HepG2 (cell line): ENCODE measurements at regions not wholly inside any gene's neighbourhood (a gene's known extent, or its start where the extent isn't known, plus 50 kb on each side); places are given as distances from the start of the nearest gene placed in this dataset.

Source experiments
- GLI4 ChIP-seq: sonication (generic); formaldehyde crosslinking; IDR thresholded peaks from 2 replicates; pipeline ENCODE4 v1.5.1; 2020; ENCODE audit warnings: missing genetic modification reagents, mild to moderate bottlenecking, moderate library complexity, borderline replicate concordance
- GPN1 ChIP-seq: sonication (generic); formaldehyde crosslinking; IDR thresholded peaks from 2 replicates; pipeline ENCODE4 v1.5.1; 2020; ENCODE audit warnings: missing genetic modification reagents, borderline replicate concordance
- MBD4 ChIP-seq: IDR thresholded peaks from 2 replicates; pipeline ENCODE4 v1.6.1; 2012; ENCODE audit warnings: low read length, inconsistent platforms, borderline replicate concordance
- MLLT10 ChIP-seq: sonication (generic); formaldehyde crosslinking; IDR thresholded peaks from 2 replicates; pipeline ENCODE4 v1.4.0; 2020; ENCODE audit warnings: missing genetic modification reagents
- MTERF4 ChIP-seq: sonication (generic); formaldehyde crosslinking; IDR thresholded peaks from 2 replicates; pipeline ENCODE4 v1.8.0; 2023; ENCODE audit warnings: mild to moderate bottlenecking, missing genetic modification reagents
- MXD3 ChIP-seq: IDR thresholded peaks from 2 replicates; pipeline ENCODE4 v1.6.1; 2016; ENCODE audit warnings: mild to moderate bottlenecking, missing biosample characterization, missing genetic modification reagents
- NONO ChIP-seq, 2 experiments: fragments of 450-650 bp in 1 of 2; sonication (generic) in 1 of 2; formaldehyde crosslinking in 1 of 2; IDR thresholded peaks in 1 of 2; conservative IDR thresholded peaks in 1 of 2; 2 replicates each; pipeline versions ENCODE4 v1.6.1 to v1.8.0; 2017 to 2022; ENCODE audit warnings: mild to moderate bottlenecking in 1 of 2, missing genetic modification reagents in 1 of 2, moderate library complexity in 1 of 2
- PREB ChIP-seq: sonication (generic); formaldehyde crosslinking; IDR thresholded peaks from 2 replicates; pipeline ENCODE4 v1.4.0; 2020; ENCODE audit warnings: missing genetic modification reagents
- REL ChIP-seq: sonication (generic); formaldehyde crosslinking; conservative IDR thresholded peaks from 2 replicates; pipeline ENCODE4 v1.8.0; 2022; ENCODE audit warnings: mild to moderate bottlenecking, missing genetic modification reagents, moderate library complexity
- TIGD3 ChIP-seq: sonication (generic); formaldehyde crosslinking; IDR thresholded peaks from 2 replicates; pipeline ENCODE4 v1.5.1; 2020; ENCODE audit warnings: mild to moderate bottlenecking, missing genetic modification reagents, borderline replicate concordance
- U2AF2 ChIP-seq: fragments of 200-400 bp; formaldehyde crosslinking; IDR thresholded peaks from 2 replicates; pipeline ENCODE4 v1.6.1; 2017; ENCODE audit warnings: low read depth, mild to moderate bottlenecking, low read length
- UBTF ChIP-seq: sonication (generic); formaldehyde crosslinking; IDR thresholded peaks from 2 replicates; pipeline ENCODE4 v1.4.0; 2020; ENCODE audit warnings: mild to moderate bottlenecking, missing genetic modification reagents
- ZNF12 ChIP-seq: sonication (generic); formaldehyde crosslinking; IDR thresholded peaks from 2 replicates; pipeline ENCODE4 v1.5.0; 2020; ENCODE audit warnings: missing genetic modification reagents

- TF ChIP-seq MTERF4 (CRISPR knock-in tag) (no peak), MLLT10 (no peak), NONO (IDR thresholded peaks at IDR 0.05) (no peak), NONO (CRISPR knock-in tag; conservative IDR thresholded peaks at IDR 0.05) (no peak), TIGD3 (no peak), REL (CRISPR knock-in tag) (no peak), ZNF12 (no peak), U2AF2 (no peak), GPN1 (CRISPR knock-in tag) (no peak), MBD4 (no peak), MXD3 (CRISPR knock-in tag) (no peak), UBTF (CRISPR knock-in tag) (no peak), PREB (CRISPR knock-in tag) (no peak), GLI4 (CRISPR knock-in tag) (no peak)
Measured at GRCh38 chr5:54619731-54620130, 102.2 kb downstream of the SNX18 start (continued).
